ENCODE measurements at regions not wholly inside any gene's neighbourhood (a gene's known extent, or its start where the extent isn't known, plus 50 kb on each side); places are given as distances from the start of the nearest gene placed in this dataset.

GRCh38 chr1:234983564-234984238, 144.9 kb downstream of the TOMM20 start:
- TF ChIP-seq CTCF (IDR thresholded peaks at IDR 0.05; ENCODE audit: low read length) (no peak), EZH2 (IDR thresholded peaks at IDR 0.05; ENCODE audit: borderline replicate concordance, low read length) (no peak)
